GM18951 (cell line): ENCODE measurements at regions not wholly inside any gene's neighbourhood (a gene's known extent, or its start where the extent isn't known, plus 50 kb on each side); places are given as distances from the start of the nearest gene placed in this dataset.

ENCODE experiments used
- POLR2A ChIP-seq: IDR thresholded peaks from 4 replicates; pipeline ENCODE4 v1.6.1; 2011; ENCODE audit warnings: mild to moderate bottlenecking; ENCODE audit not compliant: insufficient read length, insufficient read depth; ENCODE audit errors: extremely low read depth
- in situ Hi-C: fragments of 300-500 bp; cut with MboI; formaldehyde crosslinking; loops from one replicate; pipeline ENCODE4 v1.12.0; 2022; ENCODE audit warnings: low sequenced_read_pairs, mixed read lengths, inconsistent platforms; ENCODE audit not compliant: unreplicated experiment

GRCh38 chr6:9520417-9521151 is 894.3 kb downstream of the TFAP2A start:
- TF ChIP-seq POLR2A, result no peak
- in situ Hi-C loops, result no loop called here

GRCh38 chr6:9518431-9518830 is 896.4 kb downstream of the TFAP2A start:
- TF ChIP-seq POLR2A, result no peak
- in situ Hi-C loops, result no loop called here

GRCh38 chr6:9517806-9518205 is 897.1 kb downstream of the TFAP2A start:
- in situ Hi-C loops, result no loop called here

GRCh38 chr6:9515633-9516606 is 899.0 kb downstream of the TFAP2A start:
- no peak for TF ChIP-seq POLR2A
- in situ Hi-C loops, result no loop called here

More at GRCh38 chr6:9517806-9518205, 897.1 kb downstream of the TFAP2A start:
- TF ChIP-seq POLR2A, result no peak

- in situ Hi-C loops, result no loop called here
- no peak for TF ChIP-seq POLR2A
Observed at GRCh38 chr6:9514146-9514545, 900.7 kb downstream of the TFAP2A start.

GRCh38 chr6:9511157-9511556 is 903.7 kb downstream of the TFAP2A start:
- in situ Hi-C loops, result no loop called here
- TF ChIP-seq POLR2A, result no peak

- no peak for TF ChIP-seq POLR2A
- in situ Hi-C loops, result no loop called here
Observed at GRCh38 chr6:9507136-9507895, 907.6 kb downstream of the TFAP2A start.

GRCh38 chr6:9504191-9504590 is 910.7 kb downstream of the TFAP2A start:
- TF ChIP-seq POLR2A, result no peak
- in situ Hi-C loops, result no loop called here

GRCh38 chr6:9503111-9503761 is 911.6 kb downstream of the TFAP2A start:
- in situ Hi-C loops, result no loop called here
- TF ChIP-seq POLR2A, result no peak

- no peak for TF ChIP-seq POLR2A
- in situ Hi-C loops, result no loop called here
Observed at GRCh38 chr6:9499709-9500108, 915.2 kb downstream of the TFAP2A start.

- TF ChIP-seq POLR2A, result no peak
- in situ Hi-C loops, result no loop called here
Observed at GRCh38 chr6:9496837-9497236, 918.0 kb downstream of the TFAP2A start.

- TF ChIP-seq POLR2A, result no peak
- in situ Hi-C loops, result no loop called here
Observed at GRCh38 chr6:9494864-9495263, 920.0 kb downstream of the TFAP2A start.

GRCh38 chr6:9492790-9493189 is 922.1 kb downstream of the TFAP2A start:
- no peak for TF ChIP-seq POLR2A
- in situ Hi-C loops, result no loop called here

GRCh38 chr6:9487128-9487527 is 927.7 kb downstream of the TFAP2A start:
- in situ Hi-C loops, result no loop called here
- TF ChIP-seq POLR2A, result no peak
